ENCODE measurements at regions not wholly inside any gene's neighbourhood (a gene's known extent, or its start where the extent isn't known, plus 50 kb on each side); places are given as distances from the start of the nearest gene placed in this dataset.

DNA sequence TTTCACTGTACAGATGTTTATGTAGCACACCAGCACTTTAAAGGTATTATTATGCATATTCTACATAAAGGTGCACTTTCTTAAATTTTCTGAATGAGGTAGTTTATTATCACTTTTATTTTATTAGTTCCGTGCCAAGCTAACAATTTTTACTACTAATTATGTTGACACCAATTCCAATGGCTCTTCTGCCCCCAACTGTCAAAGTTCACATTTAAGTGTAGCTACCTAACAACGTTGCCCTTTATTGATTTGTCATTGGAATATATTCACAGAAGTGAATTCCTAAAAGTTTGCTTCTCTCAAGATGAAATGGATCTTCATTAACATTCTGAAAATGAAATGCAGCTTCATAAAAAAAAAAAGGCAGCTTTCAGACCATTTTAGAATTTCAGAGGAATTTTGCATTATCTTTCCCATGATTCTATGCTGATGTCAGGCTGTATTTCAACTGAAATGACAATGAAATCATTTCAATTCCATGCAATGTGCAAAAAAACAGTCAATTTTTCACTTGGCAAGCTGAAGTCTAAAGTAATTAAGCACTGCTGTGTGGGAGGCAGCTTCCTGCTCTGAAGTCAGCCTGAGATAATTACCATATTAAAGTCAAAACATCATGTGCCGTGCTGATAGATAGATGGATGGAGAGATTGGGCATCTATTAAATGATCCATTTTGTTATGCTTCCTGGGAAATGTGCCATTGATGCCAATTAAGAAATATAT, 229.2 kb downstream of the TTLL7 start:
- no peaks in the 10 kb centered on the region for H3K9me3 ChIP-seq
- no peaks in the 10 kb centered on the region for H3K27me3 ChIP-seq
- H3K4me3 ChIP-seq: no peak overlapping the region
- H3K27ac ChIP-seq: no peak overlapping the region
- TF ChIP-seq, protein P1, sequence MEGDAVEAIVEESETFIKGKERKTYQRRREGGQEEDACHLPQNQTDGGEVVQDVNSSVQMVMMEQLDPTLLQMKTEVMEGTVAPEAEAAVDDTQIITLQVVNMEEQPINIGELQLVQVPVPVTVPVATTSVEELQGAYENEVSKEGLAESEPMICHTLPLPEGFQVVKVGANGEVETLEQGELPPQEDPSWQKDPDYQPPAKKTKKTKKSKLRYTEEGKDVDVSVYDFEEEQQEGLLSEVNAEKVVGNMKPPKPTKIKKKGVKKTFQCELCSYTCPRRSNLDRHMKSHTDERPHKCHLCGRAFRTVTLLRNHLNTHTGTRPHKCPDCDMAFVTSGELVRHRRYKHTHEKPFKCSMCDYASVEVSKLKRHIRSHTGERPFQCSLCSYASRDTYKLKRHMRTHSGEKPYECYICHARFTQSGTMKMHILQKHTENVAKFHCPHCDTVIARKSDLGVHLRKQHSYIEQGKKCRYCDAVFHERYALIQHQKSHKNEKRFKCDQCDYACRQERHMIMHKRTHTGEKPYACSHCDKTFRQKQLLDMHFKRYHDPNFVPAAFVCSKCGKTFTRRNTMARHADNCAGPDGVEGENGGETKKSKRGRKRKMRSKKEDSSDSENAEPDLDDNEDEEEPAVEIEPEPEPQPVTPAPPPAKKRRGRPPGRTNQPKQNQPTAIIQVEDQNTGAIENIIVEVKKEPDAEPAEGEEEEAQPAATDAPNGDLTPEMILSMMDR (IDR thresholded peaks at IDR 0.05): no peak
- no peak for TF ChIP-seq POLR2A (IDR thresholded peaks at IDR 0.05)
- H3K4me1 ChIP-seq (ENCODE audit: insufficient read depth): no peaks in the 10 kb centered on the region
- no peaks in the 10 kb centered on the region for H3K36me3 ChIP-seq
- intact Hi-C loops (cut with DNase I): no loop called here
- WGBS, 3 donors: 45 to 65% (median 55%) methylated on average over 3 of the region's 3 CpGs
- no peak for DNase-seq

DNA sequence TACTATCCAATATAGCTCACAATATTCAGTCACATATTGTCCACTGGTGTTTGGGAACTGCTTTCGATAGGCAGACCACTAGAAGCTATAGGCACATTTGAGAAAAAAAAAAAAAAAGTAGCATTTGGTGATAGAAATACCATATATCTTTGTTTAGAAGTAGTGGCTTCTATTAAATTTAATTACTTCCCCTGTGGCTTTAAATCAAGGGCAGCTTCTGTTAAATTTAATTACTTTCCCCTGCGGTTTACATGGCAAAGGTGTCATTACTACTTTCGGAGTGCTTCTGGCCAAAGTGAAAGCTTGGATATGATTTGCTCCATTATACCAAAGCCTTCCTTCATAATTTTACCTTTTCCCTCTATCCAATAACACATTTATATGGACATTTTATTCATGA, 229.9 kb downstream of the TTLL7 start:
- H3K27ac ChIP-seq: no peak overlapping the region
- H3K4me1 ChIP-seq (ENCODE audit: insufficient read depth): no peaks in the 10 kb centered on the region
- WGBS, 3 donors: 81 to 92% (median 88%) methylated on average over 3 of the region's 3 CpGs
- H3K27me3 ChIP-seq: no peaks in the 10 kb centered on the region
- no peaks in the 10 kb centered on the region for H3K9me3 ChIP-seq
- DNase-seq: no peak
- no peaks in the 10 kb centered on the region for H3K36me3 ChIP-seq
- intact Hi-C loops (cut with DNase I): no loop called here
- no peak overlapping the region for H3K4me3 ChIP-seq
- TF ChIP-seq EP300 (IDR thresholded peaks at IDR 0.05) (no peak), POLR2A (IDR thresholded peaks at IDR 0.05) (no peak)
- TF ChIP-seq, protein P1 (IDR thresholded peaks at IDR 0.05): no peak

DNA sequence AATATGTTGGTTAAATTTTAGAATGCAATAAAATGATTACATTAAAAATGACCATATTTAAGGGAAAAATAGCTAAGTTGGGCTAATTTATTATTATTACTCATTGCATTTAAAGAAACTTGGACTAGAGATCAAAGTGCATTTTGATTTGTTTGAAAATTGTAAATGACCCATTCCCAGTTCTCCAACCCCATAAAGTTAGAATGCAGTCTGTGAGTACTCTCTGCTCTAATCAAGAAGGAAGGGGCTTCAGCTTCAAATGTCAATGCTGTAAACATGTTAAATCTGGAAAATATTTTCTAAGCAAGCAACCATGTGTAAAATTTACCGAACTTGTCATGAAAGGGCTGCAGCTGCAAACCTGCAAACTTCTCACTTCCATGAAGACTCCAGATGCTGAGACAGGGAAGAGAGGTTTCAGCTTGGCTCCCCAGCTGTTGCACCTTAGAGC, 232.7 kb downstream of the TTLL7 start:
- Histone ChIP-seq H3K27ac (no peak overlapping the region), H3K36me3 (no peaks in the 10 kb centered on the region), H3K4me3 (no peak overlapping the region), H3K4me1 (ENCODE audit: insufficient read depth) (peaks cover 3% of the 10 kb centered on the region), H3K27me3 (no peaks in the 10 kb centered on the region), H3K9me3 (no peaks in the 10 kb centered on the region)
- intact Hi-C loops (cut with DNase I): no loop called here
- WGBS, 3 donors: 18 to 38% (median 21%) methylated on average over 1 of the region's 1 CpG
- no peak for DNase-seq
- TF ChIP-seq, protein P1 (IDR thresholded peaks at IDR 0.05): no peak
- TF ChIP-seq POLR2A (IDR thresholded peaks at IDR 0.05) (no peak), EP300 (IDR thresholded peaks at IDR 0.05) (no peak)

DNA sequence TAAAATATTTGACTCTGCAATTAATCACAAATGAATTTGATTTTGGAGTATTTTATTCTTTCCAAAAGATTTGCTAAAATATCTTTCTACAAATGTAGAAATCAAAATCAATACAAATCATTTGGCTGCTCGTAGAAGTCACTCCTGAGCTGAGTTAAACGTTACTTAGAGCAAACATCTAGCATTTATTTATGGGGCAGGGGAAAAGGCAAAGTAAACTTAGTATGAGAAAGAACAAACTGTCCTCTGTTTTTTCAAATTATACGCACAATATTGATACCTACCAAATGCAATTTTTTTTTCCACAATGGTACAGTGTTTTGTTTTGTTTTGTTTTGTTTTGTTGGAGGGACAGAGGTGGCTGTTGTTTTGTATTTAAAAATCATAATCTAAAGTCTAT, 233.8 kb downstream of the TTLL7 start:
- Histone ChIP-seq H3K27me3 (no peaks in the 10 kb centered on the region), H3K4me3 (no peak overlapping the region), H3K4me1 (ENCODE audit: insufficient read depth) (peaks cover 3% of the 10 kb centered on the region), H3K36me3 (no peaks in the 10 kb centered on the region), H3K27ac (no peak overlapping the region), H3K9me3 (no peaks in the 10 kb centered on the region)
- WGBS, 3 donors: 21 to 39% (median 26%) methylated on average over 3 of the region's 3 CpGs
- no peak for TF ChIP-seq POLR2A (IDR thresholded peaks at IDR 0.05)
- TF ChIP-seq EP300 (IDR thresholded peaks at IDR 0.05): no peak
- TF ChIP-seq, protein P1 (IDR thresholded peaks at IDR 0.05): no peak
- intact Hi-C loops (cut with DNase I): no loop called here
- no peak for DNase-seq
